NCI-H128 (cell line): ENCODE measurements at regions not wholly inside any gene's neighbourhood (a gene's known extent, or its start where the extent isn't known, plus 50 kb on each side); places are given as distances from the start of the nearest gene placed in this dataset.
A peak's percentile ranks its signal among the peaks of the same experiment; 100 is the strongest.
"Not testable (repeated sequence)": the region's sequence is repeated elsewhere in the genome, so short reads cannot be mapped to it uniquely, and the experiment has no call there.

ENCODE experiments used
- DNase-seq: peaks from one replicate; lab custom pipeline; 2025; ENCODE audit not compliant: unreplicated experiment; lab: John Stamatoyannopoulos, UW

DNA sequence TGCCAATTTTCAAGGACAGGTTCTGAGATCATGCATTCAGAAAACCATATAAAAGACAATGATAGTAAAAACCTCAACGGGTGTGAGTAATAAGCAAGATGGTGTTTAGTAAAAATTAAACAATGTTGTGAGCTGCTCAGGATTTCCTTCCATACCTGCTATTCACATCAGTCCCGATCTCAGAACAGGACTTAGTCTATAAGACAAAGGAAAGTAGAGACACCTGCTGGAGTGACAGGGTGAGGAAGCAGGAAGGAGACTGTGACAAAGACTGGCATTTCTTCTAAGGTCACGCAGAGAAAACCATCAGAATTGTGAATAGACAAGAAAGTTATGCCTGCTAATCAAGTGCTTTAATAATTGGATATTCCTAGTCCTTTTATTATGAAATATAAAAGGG is 648.0 kb downstream of the DACH1 start:
- DNase-seq: no peak

GRCh38 chr13:71217827-71218226 is 649.2 kb downstream of the DACH1 start:
- no peak for DNase-seq

DNA sequence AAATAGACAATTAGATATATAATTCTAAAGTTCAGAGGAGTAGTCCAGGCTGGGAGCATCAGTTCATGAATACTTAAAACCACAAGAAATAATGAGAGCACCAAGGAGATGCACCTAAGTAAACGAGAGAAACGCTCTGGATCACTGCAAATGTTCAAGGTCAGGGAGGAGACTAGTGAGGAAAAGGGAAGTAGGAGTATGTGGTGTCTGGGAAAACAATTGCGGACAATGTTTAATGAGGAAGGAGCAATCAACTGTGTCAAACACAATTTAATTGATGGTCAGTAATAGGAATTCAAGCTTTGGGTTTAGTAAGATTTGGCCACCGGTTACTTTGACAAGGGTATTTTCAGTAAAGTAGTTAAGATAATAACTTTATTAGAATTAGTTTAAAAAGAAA is 652.2 kb downstream of the DACH1 start:
- DNase-seq: no peak

DNA sequence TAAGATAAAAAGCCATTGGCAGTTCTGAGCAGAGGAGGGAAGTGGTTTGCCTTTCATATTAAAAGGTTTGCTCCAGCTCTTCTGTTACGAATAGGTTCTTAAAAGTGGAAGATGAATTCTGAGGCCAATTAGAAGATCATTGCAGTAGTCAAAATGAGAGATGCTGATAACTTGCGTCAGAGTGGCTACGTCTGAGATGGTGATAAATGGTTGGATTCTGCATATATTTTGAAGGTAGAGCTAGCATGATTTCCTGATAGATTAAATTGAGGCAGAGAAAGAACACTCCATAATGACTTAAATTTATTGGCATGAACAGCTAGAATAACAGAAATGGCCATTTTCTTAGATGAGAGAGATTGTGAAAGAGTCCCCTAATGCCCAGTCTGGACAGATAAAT is 652.6 kb downstream of the DACH1 start:
- DNase-seq: no peak

- no peak for DNase-seq
These were observed 653.7 kb downstream of the DACH1 start for GRCh38 chr13:71213252-71213821.

- no peak for DNase-seq
These were observed 656.1 kb downstream of the DACH1 start for GRCh38 chr13:71210861-71211260.

DNA sequence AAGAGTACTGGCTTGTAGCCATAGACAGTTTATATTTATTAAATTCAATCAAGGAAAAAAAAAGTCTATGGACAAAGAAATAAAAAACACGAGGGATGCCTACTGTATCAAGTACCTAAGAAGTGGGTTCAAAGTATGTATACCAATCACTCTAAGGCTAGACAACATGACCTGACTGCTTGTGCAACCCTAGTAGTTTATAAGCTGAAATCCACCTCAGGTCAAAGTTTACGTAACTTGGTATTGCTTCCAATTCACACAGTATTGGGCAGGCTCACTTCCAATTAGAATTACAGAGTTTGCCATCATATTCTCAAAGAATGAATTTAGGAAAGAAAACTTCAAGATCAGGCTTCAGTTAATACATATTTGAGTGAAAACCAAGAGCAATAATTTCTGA is 657.8 kb downstream of the DACH1 start:
- DNase-seq: no peak

DNA sequence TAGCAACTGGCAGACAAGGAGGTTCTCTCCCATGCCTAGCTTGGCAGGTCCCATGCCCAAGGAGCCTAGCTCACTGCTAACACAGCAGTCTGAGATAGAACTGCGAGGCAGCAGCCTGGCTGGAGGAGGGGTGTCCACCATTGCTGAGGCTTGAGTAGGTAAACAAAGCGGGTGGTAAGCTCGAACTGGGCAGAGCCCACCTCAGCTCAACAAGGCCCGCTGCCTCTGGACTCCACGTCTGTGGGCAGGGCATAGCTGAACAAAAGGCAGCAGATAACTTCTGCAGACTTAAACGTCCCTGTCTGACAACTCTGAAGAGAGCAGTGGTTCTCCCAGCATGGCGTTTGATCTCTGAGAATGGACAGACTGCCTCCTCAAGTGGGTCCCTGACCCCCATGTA is 682.4 kb downstream of the DACH1 start:
- not testable (repeated sequence) for DNase-seq

DNA sequence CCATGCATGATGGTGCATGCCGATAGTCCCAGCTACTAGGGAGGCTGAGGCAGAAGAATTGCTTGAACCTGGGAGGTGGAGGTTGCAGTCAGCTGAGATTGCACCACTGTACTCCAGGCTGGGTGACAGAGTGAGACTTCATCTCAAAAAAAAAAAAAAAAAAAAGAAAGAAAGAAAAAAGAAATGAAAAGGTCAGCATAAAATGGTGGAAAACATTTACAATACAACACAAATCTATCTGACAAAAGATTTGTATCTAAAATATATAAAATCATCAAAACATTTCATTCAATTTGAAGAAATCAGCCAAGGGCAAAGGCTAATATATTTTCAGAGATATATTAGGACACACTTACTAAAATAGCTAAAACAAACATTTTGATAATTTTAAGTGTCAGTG is 683.7 kb downstream of the DACH1 start:
- not testable (repeated sequence) for DNase-seq

DNA sequence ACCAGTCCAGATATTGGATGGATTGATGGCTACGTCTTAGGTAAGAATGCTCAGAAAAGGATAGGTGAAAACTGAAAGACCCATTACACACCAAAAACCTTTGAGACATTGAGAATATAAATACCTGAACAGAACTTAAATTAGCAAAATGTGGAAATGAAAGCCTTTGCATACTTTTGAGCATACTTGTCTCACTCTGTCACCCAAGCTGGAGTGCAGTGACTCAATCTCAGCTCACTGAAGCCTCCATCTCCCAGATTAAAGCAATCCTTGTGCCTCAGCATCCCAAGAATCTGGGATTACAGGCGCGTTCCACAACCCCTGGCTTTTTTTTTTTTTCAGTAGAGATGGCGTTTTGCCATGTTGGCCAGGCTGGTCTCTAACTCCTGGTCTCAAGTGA is 695.3 kb downstream of the DACH1 start:
- no peak for DNase-seq

DNA sequence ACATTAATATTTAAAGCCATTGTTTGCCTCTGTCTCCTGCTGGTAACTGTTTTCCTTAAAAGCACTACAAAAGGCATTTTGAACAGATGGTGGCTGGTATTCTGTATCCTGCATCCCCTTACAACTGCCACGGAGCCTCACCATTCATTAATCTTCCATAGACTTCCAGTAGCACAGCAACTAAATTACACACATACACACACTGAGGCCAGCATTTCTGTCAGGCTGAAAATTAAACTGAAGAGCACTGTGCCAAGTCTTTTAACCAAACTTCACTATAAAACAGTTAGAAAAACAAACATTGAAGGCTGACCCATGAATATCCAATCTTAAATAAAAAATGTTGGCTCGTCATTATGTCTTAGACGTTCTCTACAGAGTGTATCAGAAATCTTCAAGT is 697.8 kb downstream of the DACH1 start:
- DNase-seq: peak; percentile 35

- DNase-seq: no peak
These were observed 710.5 kb downstream of the DACH1 start for GRCh38 chr13:71156550-71156949.

DNA sequence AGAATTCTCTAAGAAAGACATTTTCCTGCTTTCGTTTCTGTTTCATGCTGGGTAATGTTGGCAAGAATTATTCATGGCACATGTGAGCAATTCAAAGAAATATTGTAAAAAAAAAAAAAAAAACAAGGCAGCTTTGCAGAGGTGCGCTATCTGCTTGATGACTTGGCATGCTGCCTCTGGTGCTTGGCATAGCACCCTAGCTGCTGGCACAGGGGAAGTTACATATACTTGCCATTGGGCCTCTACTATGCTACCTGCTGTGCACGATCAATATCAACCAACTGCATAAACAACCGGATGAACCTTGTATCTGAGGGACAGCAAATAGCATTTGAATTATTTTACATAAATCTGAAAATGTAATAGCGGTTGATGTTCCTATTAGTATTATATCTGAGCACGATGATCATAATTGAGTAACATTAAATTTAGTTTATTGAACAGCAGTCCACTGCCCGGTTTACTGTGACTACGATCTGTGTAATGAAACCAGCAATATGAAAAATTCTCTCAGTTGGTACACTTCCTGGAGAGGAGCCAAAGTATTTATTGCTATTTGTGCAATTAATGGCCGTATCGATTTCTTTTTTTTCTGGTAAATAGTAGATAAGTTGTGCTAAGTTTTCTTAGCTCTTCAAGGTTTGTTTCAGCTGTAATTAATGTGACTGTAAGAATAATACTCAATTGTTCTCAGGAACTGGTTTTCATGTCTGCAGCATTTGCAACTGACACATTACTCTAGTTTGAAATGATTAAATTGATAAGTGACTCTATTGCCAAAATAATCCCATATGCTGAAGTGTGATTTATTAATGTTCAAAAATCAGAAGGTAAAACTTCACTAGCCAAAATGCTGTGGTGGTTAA is 717.3 kb downstream of the DACH1 start:
- peak; percentile 55 for DNase-seq

DNA sequence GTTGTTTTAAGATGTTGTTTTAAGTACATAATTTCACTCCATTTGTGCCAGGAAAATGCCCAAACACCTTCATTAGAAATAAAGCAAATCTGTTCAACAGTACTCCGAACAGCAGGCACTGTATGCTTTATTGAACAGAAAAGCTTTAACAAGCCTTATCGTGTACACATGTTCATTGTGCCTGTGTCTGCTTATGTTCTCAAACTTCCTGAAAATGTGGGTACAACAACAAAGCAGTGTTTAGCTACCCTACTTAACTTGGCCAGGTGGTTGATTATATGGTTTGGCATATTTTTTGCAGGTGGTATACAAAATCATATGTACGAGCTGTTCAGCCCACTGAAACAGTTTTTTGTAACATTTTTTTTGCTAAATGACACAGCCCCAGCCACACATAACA is 718.0 kb downstream of the DACH1 start:
- DNase-seq: peak; percentile 11

- DNase-seq: no peak
These were observed 718.6 kb downstream of the DACH1 start for GRCh38 chr13:71148396-71148795.

DNA sequence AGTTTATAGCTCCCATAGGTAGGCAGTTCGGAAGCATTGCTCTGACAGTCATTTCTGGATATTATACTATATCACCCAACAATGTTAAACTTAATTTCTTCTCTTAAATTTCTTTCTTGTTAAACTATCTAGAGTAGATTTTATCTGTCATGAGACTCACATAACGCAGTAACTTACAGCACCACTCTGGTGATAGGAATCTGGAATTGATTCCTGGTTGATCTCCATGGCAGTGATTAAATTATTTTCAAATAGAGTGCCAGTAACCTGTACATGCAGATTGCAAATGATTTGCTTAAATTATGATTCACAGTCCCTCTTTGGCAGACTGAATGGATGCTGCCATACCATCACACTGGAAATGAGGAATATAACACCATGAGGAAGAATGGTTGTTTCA is 722.1 kb downstream of the DACH1 start:
- DNase-seq: no peak

DNA sequence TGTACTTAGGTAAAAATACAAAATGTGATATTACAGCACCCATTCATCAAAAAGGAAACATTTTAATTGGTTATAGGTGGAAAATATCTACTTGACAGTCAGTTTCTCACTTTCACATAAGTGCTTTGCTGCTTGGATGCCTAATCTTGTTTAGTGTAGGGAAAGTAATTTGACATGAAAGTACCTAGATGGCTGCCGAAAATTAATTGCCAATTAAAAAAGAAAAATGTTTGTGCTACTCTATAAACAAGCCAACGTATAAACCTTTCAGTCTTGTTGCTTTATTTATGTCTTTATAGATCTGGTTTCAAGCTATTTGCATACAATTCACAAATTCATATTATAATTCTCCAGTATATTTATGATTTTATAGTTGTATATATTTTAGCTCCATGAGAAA is 729.9 kb downstream of the DACH1 start:
- no peak for DNase-seq

DNA sequence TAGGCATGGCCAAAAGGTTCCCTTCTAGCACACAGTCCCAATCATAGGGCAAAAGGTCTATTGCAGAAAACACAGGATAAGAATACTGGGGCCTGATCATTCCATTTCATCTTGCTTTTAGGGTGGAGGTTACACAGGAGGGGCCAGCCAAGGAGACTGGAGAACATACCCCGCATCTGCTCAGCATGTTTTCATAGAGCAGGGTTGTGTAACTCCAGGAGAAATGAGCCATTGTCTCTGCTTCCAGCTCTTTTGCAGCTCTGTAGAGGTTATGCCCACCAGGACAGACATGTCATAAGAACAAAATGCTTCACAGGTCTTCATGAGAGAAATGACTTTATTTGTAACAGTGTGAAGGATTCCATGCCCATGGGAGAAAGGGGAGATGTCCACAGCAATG is 742.8 kb downstream of the DACH1 start:
- no peak for DNase-seq

- no peak for DNase-seq
These were observed 748.1 kb downstream of the DACH1 start for GRCh38 chr13:71118779-71119364.

DNA sequence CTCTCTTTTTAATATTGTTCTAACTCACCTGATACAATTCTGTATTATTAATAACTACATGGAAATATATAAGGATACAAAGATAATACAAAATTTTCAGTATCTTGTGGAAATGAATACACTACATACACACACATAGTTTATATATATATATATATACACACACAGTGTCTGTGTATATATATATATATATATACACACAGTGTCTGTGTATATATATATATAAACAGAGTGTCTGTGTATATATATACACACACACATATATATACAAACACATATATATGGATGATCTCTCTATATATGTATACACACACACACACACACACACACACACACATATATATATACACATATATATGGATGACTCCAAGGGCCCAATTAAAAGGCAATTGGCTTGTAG is 749.1 kb downstream of the DACH1 start:
- no peak for DNase-seq

DNA sequence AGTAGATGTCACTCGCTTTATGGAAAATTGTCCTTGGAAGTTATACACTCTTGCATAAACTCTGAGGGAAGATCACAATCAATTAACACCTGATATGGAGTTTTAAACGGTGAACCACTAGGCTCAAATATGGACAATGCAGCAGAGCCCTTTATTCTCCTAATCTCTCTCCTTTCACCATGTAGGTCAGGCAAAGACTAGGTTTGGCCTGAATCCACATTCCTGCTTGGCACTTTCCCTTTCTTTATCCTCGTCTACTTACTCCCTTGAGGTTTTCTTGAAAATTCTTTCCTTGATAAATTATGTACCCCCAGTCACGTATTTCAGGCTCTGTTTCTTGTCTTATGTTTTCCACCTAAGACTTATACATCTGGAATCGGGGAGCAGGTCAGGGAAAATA is 751.7 kb downstream of the DACH1 start:
- DNase-seq: no peak

DNA sequence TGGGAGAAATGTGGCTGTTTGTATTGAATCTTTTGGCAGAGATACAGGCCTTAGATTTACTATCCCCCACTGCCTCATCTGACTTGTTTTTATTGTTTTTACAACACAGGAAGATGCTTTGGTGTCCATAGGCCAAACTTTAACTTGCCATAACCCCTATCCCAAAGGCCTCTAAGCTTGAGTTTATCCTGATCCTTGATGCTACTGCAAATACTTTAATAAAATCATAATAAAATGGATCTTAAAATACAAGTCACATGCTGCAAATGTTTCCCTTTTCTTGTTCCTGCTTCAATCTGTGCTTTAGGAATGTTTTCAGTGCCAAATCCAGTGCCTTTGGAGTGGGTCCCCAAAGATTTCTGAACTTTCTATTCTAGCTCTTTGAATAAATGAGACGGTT is 770.6 kb downstream of the DACH1 start:
- DNase-seq: no peak
